HEK293 (cell line): ENCODE measurements at regions not wholly inside any gene's neighbourhood (a gene's known extent, or its start where the extent isn't known, plus 50 kb on each side); places are given as distances from the start of the nearest gene placed in this dataset.
"Not testable (repeated sequence)": the region's sequence is repeated elsewhere in the genome, so short reads cannot be mapped to it uniquely, and the experiment has no call there.

Experiments used
- CTCF ChIA-PET: fragments of 350-600 bp; formaldehyde crosslinking; extraction: SDS; loops from one replicate; lab custom pipeline; 2021; ENCODE audit warnings: antibody characterized with exemption; lab: Yijun Ruan, JAX
- POLR2A ChIA-PET: fragments of 300-600 bp; formaldehyde crosslinking; extraction: SDS; loops from one replicate; lab custom pipeline; 2020; ENCODE audit warnings: antibody characterized with exemption, inconsistent platforms; lab: Yijun Ruan, JAX
- H3K27ac ChIP-seq: fragments of 200-500 bp; sonication (Bioruptor generic); 2 replicates; pipeline ENCODE4 v1.5.1; 2014; ENCODE audit warnings: low read depth, low read length, control low read depth, inconsistent platforms; ENCODE audit errors: extremely low read depth
- H3K36me3 ChIP-seq, 2 experiments: fragments of 200-500 bp in 1 of 2; sonication (Bioruptor generic) in 1 of 2; 1 replicate in 1 of 2; 2 replicates in 1 of 2; pipeline ENCODE4 v1.5.1; 2014 to 2017; ENCODE audit warnings: inconsistent platforms in 2 of 2, low read length in 2 of 2; ENCODE audit not compliant: control insufficient read depth in 2 of 2, insufficient read depth in 1 of 2
- H3K4me1 ChIP-seq: fragments of 200-500 bp; sonication (Bioruptor generic); 2 replicates; pipeline ENCODE4 v1.5.1; 2014; ENCODE audit warnings: mild to moderate bottlenecking, low read length, inconsistent platforms; ENCODE audit not compliant: control insufficient read depth, insufficient read depth
- H3K4me3 ChIP-seq: 2 replicates; pipeline ENCODE4 v1.5.1; 2011; ENCODE audit warnings: low read depth, mild to moderate bottlenecking, control low read depth, low read length, moderate library complexity
- H3K9me3 ChIP-seq: fragments of 200-500 bp; sonication (Bioruptor generic); 2 replicates; pipeline ENCODE4 v1.5.1; 2014; ENCODE audit warnings: low read depth, low read length, inconsistent platforms; ENCODE audit not compliant: control insufficient read depth, insufficient read depth
- EGR2 ChIP-seq: fragments of 450-650 bp; formaldehyde crosslinking; IDR thresholded peaks from 2 replicates; pipeline ENCODE4 v1.5.1; 2016; ENCODE audit warnings: low read depth, missing biosample characterization, missing genetic modification characterization

DNA sequence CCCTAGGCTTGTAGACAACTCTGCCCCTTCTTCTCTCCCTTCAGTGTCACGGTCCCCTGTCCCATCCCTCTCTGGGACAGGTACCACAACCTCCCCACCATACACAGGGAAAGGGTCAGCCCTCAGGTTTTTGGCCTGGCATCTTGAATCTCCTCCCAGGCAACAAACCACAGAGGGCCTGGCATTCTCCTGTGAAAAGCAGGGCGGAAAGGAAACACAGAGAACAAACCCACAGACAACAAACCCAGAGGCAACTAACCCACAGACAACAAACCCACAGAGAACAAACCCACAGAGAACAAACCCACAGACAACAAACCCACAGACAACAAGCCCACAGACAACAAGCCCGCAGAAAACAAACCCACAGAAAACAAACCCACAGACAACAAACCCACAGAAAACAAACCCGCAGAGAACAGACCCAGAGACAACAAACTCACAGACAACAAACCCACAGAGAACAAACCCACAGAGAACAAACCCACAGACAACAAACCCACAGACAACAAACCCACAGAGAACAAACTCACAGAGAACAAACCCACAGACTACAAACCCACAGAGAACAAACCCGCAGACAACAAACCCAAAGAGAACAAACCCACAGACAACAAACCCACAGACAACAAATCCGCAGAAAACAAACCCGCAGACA is 2745.9 kb upstream of the TPTE start:
- TF ChIP-seq EGR2 (tag by site-specific recombination) = peak; percentile 84
- POLR2A ChIA-PET = not testable (repeated sequence)

GRCh38 chr21:7776035-7776434 is 2745.3 kb upstream of the TPTE start:
- H3K4me1 ChIP-seq, H3K9me3 ChIP-seq, H3K36me3 ChIP-seq, CTCF ChIA-PET, POLR2A ChIA-PET, H3K27ac ChIP-seq, H3K4me3 ChIP-seq: not testable (repeated sequence)

More for the DNA sequence above, 2745.9 kb upstream of the TPTE start:
- H3K4me3 ChIP-seq, H3K4me1 ChIP-seq, H3K27ac ChIP-seq, H3K9me3 ChIP-seq, CTCF ChIA-PET, H3K36me3 ChIP-seq: not testable (repeated sequence)

DNA sequence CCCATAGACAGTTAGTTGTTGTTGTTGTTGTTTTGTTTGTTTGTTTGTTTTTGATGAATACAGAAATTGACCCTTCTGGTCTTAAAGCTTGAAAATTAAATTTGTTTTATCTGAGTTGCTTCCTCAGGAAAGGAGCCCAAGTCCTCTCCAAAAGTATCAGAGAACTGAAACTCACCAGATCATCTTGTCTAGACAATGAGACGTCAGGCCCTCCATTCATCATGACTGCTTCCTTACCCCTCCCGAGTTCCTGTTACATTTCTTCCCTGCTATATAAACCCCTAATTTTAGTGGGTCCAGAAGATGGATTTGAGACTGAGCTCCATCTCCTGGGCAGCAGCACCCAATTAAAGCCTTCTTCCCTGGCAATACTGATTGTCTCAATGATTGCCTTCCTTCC is 2744.8 kb upstream of the TPTE start:
- H3K27ac ChIP-seq, POLR2A ChIA-PET, H3K36me3 ChIP-seq, H3K4me1 ChIP-seq, H3K4me3 ChIP-seq, H3K9me3 ChIP-seq, CTCF ChIA-PET: not testable (repeated sequence)

DNA sequence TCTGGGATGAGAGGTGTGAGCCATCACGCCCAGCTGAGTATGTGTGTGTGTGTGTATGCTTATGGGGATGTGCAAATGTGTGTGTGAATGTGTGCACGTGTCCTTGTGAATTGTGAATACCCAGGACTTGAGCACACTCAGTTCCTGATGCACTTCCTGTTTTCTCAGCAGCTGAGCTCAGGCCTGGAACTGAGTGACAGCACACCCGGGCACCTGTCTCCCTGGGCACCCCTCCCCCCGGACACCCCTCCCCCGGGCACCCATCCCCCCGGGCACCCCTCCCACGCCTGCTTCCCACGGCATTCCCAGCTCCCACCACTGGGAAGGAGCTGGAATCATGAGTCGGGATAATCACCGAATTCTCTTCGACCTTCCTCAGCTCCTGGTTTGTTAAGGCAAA is 2744.1 kb upstream of the TPTE start:
- H3K4me3 ChIP-seq, H3K9me3 ChIP-seq, CTCF ChIA-PET, H3K27ac ChIP-seq, POLR2A ChIA-PET, H3K36me3 ChIP-seq, H3K4me1 ChIP-seq: not testable (repeated sequence)

DNA sequence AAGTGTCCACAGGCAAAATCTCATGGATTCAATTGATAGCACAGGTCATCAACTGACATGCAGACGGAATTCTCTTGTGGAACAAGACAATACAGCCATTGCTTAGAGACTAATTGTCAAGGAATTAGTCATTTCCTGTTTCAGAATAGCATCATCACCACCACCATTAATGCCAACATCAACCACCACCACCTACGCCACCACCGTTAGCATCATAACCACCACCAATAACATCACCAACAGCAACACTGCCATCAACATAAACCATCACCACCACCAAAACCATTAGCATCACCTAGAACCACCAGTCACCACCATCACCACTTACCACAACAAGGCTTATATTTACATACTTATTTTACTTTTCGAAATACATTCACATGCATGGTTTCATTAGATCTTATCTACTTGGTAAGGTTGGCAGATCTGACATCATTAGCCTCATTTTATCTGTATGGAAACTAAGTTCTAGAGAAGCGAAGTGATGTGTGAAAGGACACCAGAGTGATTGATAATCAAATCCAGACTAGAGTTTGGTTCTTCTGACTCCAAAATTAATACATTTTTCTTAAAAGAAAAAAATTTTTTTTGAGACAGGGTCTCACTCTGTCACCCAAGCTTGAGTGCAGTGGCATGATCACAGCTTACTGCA is 2733.8 kb upstream of the TPTE start:
- H3K4me3 ChIP-seq, H3K36me3 ChIP-seq, H3K27ac ChIP-seq, POLR2A ChIA-PET, H3K9me3 ChIP-seq, CTCF ChIA-PET, H3K4me1 ChIP-seq: not testable (repeated sequence)

GRCh38 chr21:7793797-7794196 is 2727.6 kb upstream of the TPTE start:
- POLR2A ChIA-PET, H3K27ac ChIP-seq, H3K9me3 ChIP-seq, H3K4me1 ChIP-seq, H3K36me3 ChIP-seq, CTCF ChIA-PET, H3K4me3 ChIP-seq: not testable (repeated sequence)

GRCh38 chr21:7797328-7797727 is 2724.1 kb upstream of the TPTE start:
- H3K9me3 ChIP-seq, POLR2A ChIA-PET, H3K27ac ChIP-seq, H3K36me3 ChIP-seq, H3K4me3 ChIP-seq, CTCF ChIA-PET, H3K4me1 ChIP-seq: not testable (repeated sequence)

- POLR2A ChIA-PET, CTCF ChIA-PET, H3K4me1 ChIP-seq, H3K4me3 ChIP-seq, H3K36me3 ChIP-seq, H3K27ac ChIP-seq, H3K9me3 ChIP-seq: not testable (repeated sequence)
Observed at GRCh38 chr21:7798446-7798845, 2722.9 kb upstream of the TPTE start.

GRCh38 chr21:7799697-7800096 is 2721.7 kb upstream of the TPTE start:
- H3K4me1 ChIP-seq, H3K4me3 ChIP-seq, POLR2A ChIA-PET, H3K9me3 ChIP-seq, CTCF ChIA-PET, H3K36me3 ChIP-seq, H3K27ac ChIP-seq: not testable (repeated sequence)

DNA sequence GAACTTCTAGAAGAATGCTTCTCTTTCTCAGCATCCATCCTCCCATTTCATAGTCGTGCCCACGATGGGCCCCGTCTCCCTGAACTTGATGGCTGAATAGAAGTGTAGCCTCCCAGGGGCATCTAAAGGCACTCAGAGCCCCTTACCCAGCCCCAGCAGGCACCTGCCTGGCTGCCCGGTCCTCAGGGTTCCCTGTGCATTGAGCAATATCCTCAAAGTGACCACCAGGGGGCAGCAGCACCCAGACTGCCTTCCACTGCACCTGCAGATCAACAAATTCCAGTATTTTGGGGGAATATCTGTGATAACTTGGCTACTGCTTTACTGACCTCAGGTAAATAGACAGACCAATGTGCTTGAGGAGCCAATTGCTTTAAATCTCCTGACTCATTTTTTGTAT is 2707.9 kb upstream of the TPTE start:
- POLR2A ChIA-PET = not testable (repeated sequence)

DNA sequence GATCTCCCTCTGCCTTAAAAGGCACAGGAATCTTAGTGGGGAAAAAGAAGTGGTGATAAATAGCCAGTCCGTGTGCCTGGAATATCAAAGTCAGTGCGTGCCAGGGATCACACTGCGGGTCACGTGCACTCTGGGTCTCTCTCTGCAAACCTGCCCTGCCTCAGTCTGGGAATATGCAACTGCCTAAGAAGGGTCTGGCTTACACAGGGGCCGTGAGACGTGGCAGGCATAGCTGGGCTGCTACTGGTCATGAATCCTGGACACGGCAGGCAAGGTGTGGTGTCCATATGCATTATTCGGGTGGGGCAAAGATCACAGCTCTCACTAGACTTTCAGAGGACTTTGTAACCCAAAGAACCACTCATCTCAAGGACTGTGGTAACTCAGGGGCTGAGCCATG is 2704.4 kb upstream of the TPTE start:
- H3K9me3 ChIP-seq, POLR2A ChIA-PET, CTCF ChIA-PET: not testable (repeated sequence)

More for the DNA sequence above, 2707.9 kb upstream of the TPTE start:
- CTCF ChIA-PET, H3K4me1 ChIP-seq, H3K36me3 ChIP-seq, H3K27ac ChIP-seq, H3K9me3 ChIP-seq, H3K4me3 ChIP-seq: not testable (repeated sequence)

More for the DNA sequence above, 2704.4 kb upstream of the TPTE start:
- not testable (repeated sequence) for H3K4me1 ChIP-seq, H3K27ac ChIP-seq, H3K4me3 ChIP-seq, H3K36me3 ChIP-seq
